Fibroblast of skin of right quadriceps (primary cell): ENCODE measurements at regions not wholly inside any gene's neighbourhood (a gene's known extent, or its start where the extent isn't known, plus 50 kb on each side); places are given as distances from the start of the nearest gene placed in this dataset.
"Not testable (repeated sequence)": the region's sequence is repeated elsewhere in the genome, so short reads cannot be mapped to it uniquely, and the experiment has no call there.

Experiments used
- DNase-seq: peaks from one replicate; pipeline ENCODE4 v3.0.0-alpha.2; 2013

DNA sequence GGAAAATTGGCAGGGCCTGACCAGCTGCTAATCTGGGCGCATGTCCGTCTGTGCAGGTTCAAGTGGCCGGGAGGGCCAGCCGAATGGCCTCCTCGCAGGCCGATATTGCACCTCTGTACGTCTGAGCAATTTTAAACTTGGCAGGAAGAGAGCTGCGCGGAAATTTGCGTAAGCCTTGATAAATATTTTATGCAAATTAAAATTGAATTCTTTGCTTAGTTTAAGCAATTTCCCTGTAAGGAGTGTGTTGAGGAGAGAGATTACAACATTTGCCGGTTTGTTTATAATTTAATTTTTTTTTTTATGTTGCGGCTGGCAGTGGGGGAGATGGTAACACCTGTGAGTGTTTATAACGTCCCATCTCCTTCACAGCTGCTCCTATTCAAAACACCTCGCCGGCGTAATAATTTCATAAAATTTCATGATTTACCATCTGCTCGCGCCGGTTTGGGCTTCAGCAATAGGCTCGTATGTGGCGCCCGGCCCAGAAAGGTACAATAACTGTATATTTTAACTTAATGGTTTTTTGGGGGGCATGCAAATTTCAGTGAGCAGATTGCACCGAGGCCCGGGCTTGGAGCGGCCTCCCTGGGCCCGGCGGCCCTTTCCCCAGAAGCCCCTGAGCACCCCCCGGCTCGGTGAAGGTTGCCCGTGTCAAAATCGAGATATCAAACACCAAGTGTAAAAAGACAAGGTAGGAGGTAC is 269.4 kb upstream of the MVB12B start:
- DNase-seq, result no peak

DNA sequence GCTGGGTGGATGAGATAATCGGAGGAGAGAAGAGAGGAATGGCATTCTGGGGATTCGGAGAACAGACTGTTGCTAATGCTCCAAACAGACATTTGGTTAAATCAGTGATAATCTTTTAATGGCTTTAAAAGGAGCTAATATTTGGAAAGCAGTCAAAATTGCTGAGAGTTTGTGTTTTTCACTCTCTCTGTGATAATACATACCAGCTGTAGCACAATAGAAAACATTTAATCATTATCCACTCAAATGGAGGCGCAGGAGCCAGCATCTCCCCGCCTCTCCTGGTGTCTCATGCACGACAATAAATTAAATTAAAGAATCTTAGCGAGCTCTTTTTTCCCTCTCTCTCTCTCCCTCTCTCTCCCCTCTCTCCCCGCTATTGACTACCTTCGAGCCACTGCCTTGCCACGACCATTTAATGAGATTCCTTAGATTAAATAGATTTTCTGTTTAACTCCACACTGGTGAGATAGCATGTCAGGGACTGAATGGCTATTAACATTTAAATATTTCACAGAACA is 268.6 kb upstream of the MVB12B start:
- peak; percentile 30 for DNase-seq

DNA sequence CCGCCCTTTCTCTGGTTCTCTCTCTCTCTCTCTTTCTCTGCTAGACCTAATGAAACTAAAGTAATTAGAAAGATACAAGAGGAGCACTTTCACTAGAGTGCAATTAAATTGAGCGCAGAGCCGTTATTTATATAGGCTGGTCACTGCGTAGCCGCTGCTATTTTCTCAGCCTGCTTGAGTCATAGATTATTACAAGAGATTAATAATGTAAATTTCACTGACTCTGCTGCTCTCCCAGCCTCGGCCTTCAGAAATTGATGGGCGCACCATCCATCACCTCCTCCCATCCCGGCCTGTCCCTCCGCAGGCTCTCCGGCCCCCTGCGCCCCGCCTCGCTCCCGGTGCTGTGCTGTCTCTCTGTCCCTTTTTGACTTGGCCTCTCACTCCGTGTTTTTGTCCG is 268.0 kb upstream of the MVB12B start:
- no peak for DNase-seq

DNA sequence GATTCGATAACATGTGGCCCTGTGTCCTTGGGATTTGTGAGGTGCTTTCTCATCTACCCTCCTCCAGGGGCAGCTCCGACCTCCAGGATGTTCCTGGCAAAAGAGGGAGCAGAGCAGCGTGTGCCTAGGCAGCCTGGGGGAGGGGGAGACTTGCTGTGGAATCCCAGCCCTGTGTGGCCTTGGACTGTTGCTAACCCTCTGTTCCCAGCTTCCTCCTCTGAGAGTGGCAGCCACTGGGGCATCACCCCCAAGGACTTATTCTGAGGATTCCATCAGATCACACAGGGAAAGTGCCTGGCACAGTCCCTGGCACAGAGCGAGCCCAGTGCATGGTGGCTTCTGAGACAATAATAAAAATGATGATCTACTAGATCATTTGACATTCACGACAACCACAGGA is 265.1 kb upstream of the MVB12B start:
- DNase-seq, result no peak

DNA sequence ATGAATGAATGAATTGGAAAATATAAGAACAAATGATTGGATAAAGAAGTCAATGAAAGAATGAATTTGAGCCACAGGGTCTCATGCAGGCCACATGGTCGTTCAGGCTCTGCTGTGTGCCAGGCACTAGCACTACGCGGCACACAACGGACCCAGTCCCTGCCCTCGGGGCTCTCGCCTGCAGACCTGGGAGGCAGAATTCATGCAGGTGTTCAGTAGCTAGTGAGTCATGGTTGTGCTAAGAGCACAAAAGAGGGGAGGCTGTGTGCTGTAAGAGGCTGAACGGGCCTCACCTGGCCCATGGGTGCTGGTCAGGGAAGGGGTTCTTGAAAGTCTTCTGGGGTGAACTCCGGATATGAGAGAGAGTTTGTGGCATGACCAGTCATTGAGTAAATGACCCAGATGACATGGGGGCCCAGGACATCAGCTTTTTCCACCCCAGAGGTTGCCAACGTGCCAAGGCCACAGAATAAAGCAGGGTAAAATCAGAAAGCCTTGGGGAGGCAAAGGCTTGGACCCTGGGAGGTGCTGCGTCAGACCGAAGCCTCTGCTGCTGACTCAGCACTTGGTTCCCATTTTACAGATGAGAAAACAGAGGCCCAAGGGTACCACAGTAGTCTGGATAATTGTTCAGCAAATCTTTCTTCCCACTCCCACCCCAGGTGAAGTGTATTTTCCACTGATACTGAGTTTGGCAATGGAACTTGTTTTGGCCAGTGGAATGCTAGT is 264.3 kb upstream of the MVB12B start:
- no peak for DNase-seq

DNA sequence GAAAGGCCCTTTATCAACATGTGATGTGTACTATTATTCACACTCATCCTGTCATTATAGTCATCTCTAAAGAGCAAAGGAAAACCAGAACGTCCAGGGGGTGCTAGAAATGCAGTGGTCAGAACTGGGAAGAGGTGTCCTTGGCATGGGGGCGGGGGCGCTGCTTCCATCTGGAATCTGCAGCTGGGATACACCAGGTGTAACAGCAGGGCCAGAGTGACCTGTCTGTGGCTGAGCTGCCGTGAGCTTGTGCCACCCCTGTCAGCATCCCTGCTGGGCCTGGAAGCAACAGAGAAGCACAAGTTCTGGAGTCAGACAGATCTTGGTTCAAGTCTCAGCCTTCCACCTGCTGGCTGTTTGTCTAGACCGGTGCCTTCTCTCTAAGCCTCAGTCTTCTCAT is 263.3 kb upstream of the MVB12B start:
- DNase-seq, result no peak

DNA sequence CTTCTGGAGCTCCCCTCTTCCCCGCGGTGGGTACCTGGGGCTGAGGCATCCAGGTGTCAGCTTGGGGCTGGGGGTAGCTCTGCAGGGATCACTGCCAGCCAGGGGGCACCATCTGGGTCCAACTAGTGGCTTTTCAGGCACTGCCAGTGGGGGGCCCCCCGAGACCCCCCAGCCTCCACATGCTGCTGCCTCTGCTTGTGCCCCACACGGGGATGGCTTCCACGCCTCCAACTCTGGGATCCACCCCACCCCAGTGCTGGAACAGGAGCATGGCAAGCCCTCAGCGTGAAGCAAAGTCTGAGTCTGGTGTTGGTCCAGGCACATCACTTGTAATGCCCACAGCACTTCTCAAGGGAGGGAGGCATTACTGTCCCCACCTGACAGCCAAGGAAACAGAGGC is 260.5 kb upstream of the MVB12B start:
- DNase-seq, result no peak

DNA sequence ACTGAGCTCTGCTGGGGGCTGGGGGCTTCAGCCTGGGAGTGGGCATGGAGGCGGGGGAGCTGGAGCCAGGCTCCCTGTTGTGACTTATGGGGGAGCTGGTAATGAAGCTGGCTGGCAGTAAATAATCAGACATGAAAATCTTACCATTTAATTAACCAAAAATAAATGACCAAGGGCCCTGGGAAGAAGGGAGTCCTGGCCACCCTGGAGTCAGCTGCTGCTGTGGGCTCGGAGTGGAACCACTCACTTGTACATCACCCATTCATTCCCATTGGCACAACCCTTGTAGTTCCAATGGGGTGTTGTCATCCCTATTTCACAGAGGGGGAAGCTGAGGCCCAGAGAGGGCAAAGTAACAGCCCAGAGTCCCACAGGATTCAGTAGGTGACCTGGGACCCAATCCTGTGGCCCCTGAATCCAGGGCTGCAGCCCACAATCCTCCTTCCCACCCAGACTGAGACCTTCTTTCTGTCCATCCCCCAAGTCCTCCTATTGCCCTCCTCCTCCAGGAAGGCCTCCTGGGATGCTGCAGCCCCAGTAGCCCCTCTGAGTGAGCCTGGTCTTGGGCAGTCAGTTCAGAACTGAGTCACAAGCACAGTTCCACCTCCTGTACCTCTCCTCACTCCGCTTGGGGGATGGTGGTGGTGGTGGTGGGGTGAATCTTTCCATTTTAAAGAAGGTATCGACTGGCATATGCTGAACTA is 259.4 kb upstream of the MVB12B start:
- no peak for DNase-seq

DNA sequence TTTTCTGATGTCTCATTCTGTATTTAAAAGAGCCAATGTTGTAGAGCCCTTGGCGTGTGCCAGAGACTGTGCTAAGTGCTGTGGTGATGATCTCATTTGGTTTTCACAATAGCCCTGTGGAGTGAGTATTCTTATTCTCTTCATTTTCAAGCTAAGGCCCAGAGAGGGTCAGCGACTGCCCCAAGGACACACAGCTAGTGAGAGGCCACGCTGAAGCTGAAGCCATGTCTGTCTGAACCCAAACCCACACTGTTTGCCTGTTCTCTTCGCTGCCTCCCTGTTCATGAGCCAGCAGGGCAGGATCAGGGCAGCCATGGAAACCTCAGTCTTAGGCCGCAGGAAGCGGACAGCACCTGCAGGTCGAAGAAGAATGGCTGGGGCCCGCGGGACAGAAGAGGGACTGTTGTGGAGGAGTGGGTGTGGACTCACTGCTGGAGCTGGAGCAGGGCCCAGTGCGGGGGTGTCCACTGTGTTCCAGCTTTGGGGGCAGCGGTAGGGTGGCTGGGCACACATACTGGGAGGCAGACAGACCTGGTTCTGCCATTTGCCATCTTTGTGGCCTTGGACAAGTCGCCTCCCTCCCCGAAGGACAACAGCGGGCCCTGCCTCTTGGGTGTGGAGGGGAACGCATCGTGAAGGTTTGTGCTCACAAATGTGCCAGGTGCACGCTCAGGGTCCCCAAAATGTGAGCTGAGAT is 257.9 kb upstream of the MVB12B start:
- no peak for DNase-seq

DNA sequence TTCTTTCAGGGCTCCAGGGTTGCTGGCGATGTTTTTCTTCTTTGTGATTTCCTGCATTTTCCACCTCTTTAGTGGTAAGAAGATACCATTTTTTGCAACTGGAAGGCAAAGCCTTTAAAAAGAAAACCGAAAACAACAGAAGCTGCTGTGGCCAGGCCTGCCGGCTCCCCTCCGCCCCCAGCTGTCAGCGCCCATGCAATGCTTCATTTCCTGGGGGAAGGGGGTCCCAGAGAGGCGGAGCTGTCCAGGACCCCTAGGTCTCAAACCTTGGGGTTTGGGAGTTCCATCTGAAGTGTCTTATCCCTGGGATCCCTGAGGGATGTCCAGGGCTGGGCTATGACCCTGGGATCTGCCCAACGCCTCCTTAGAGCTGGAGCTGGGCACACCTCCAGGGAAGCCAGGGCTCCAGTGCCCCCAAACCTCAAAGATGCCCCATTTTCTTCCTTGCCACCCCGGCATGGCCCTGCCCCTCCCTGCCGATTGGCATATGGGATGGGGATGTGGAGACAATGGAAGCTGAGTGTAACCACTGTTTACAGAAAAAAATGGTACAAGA is 257.2 kb upstream of the MVB12B start:
- no peak for DNase-seq

DNA sequence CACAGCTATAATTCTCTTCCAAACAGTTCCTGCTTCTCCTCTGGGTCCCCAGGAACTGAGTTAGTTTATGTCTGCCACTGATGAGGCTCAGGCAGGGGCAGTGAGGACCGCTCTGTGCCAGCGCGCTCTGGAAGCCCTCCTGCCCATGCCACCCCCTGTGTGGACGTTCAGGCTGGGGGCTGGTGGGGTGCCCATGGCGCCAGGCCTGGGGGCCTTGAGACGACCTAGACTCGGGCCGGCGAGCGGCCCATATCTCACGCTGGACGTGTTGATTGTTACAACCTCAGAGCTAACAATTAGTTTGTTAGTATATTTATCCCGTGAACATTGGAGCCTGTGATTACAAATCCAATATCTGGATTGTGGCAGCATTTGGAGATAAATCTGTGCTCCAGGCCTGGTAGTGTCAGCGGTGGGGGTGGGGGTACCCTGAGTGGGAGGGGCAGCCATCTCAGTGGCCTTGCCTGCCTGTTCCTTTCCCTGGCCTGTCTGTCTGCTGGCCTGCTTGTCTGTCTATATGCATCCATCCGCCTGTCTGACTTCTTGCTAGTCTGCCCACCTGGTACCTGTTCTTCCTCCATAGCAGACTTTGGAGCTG is 256.5 kb upstream of the MVB12B start:
- DNase-seq, result no peak

DNA sequence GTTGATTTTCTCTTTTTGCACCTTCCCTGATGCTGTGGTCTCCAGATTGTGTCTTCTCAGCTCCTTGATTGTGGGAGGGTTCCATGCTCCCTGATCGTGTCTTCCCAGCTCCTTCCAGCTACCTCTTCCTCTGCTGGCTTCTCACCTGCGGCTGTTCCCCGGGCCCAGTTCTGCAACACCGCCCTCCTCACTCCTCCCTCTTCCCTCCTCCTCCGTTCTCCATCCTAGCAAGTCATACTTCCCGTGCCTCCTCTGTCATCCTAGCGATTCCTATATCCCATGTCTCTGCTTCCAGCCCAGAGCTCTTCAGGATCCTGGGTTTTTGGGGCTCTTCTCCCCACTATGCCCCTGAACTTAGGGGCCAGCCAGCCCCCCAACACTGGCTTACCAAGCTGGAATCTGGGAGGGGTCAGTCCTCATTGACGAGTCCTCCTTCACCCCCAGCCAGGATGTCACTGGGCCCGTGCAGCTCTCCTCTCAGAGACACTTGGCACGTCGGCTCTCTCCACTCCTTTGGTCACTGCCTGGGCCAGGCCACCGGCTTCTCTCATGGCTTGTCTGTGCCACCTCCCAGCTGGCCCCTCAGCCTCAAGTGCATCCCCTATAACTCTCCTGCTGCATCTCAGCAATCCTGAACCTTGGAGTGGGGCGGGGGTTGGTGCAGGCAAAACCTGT is 255.4 kb upstream of the MVB12B start:
- DNase-seq, result no peak

DNA sequence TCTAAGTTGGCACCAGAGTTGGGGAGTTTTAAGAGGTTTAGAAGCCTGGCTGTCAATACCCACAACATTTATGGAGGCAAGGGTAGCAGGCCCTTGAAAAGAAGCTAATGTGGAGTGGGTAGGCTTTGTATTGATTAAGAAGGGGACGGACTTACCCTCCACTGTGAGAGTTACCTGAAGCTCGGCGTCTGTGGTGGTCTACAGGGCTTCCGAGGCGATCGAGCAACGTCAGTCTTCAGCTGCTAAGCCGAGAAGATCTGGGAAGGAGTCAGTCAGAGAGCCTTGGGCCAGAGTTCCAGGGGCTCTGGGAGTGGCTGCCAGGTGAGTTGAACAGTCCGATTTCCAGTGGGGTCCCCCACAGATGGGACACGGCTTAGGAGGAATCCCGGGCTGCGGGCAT is 249.0 kb upstream of the MVB12B start:
- DNase-seq, result not testable (repeated sequence)

DNA sequence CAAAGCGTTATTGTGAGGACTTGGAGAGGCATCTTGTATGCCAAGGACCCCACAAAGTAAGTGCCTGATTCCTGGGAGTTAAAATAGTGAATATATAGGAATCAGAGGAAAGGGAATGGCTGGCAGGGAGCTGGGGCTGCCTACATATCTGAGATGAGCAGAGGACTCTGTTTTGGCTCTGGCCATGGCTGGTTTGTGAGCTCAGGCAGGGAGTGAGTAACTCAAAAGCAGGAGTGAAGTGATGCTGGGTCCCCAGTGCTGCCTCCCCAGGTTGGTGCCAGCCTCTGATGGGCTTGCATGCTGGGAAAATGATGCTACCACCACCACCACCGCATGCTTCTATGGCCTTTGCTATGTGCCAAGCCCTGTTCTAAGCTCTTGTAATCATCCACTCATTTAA is 246.0 kb upstream of the MVB12B start:
- no peak for DNase-seq

DNA sequence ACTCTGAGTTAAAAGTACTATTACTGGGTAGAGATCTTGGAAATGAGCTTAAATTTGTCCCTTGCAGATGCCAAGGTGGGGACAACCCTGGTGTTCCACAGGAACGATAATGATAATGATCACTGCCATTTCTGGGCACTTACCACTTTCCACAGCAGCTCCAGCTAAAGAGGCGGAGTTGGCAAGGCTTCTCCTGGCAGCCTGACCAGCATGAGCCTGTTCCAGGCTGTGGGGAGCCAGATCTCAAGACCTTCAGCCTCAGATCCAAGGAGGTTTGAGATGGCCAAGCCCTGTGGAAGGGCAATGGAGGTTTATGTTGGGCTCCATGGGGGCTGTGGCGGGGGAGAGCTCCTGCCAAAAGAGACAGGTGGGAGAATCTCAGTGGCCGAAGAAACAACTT is 244.9 kb upstream of the MVB12B start:
- no peak for DNase-seq

DNA sequence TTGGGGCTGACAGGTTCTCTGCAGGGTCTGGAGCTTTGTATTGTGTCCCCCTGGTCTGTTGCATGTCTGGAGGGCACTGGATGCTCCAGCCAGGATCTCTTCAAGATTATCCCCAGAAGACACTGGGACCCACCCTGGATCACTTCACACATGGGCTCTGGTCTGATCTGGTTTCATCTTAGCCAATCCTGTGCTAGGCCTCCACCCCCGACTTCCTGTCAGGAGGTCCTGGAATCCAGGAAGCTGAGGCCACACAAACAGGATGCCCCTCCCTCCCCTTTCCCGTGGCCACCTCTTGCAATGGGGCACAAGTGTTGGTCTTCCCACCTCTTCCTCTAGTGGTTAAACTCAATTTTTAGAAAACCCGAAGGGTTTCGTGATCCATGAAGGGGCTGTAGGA is 242.6 kb upstream of the MVB12B start:
- no peak for DNase-seq

DNA sequence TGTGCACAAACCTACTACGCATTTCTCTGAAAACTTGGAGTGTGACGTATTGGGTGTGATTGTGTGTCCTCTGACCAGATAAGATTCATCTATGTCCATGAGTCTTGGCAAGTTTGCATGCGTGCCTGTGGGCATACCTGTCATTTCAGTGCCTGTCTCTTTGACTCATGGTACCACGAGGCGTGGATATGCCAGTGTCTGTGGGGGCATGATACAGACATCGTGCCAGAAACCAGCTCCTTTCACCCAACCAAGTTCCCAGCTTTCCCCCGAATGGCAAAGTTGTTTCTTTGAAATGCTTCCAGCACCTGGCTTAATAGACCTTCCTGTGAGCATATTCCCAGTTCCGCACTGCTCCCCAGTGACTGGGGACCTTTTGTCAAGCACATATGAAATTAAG is 241.9 kb upstream of the MVB12B start:
- DNase-seq, result no peak

DNA sequence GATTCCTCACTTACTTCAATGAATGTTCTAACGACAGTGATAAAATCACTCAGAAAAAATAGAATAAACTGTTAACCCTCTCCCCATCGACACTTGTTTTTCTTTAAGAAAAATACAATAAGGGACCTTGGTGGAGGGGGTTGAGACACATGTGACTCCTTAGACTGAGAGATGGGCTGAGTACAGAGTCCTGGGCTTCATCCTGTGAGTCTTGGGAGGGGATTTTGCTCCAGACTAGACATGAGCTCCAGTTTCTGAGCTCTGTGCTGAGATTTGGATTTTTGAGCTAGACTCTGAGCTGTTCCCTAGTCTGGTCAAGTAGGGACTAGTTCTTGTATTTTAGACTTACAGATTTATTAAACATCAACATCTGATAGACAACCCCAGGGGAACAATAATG is 241.5 kb upstream of the MVB12B start:
- no peak for DNase-seq

DNA sequence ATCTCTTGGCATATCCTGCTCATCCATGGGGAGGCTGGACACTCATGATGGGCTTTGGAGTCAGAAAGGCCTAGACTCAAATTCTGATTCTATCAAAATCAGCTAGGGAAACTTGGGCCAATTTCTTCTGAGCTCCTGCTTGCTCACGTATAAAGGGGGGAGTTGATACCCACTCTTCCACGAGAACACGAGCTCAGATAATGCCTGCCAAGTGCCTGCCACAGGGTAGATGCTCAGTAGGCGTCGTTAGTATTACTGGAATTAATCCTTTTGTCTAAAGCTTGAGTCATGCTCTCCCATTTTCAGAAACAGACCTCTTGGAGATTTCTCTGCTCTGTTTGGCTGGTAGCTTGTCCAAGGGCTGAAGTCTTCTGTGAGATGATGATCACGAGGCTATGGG is 238.3 kb upstream of the MVB12B start:
- DNase-seq, result no peak

DNA sequence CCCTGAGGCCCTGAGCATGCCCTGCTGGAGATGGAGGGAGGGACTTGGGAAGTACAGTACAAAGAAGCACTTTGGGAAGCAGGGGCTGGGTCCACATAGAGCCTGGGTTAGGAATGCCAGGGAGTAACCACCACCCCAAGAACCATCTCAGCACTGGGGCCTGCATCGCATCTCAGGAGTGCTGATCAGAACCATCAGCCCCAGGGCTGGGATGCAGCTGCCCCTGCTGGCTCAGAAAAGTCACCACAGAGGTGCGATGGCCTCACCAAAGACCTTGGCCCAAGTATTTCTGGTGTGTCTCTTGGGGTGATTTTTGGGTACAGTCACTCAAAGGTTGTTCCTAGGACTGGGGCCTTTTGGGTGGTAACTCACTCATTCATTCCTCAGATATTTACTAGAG is 236.8 kb upstream of the MVB12B start:
- no peak for DNase-seq

DNA sequence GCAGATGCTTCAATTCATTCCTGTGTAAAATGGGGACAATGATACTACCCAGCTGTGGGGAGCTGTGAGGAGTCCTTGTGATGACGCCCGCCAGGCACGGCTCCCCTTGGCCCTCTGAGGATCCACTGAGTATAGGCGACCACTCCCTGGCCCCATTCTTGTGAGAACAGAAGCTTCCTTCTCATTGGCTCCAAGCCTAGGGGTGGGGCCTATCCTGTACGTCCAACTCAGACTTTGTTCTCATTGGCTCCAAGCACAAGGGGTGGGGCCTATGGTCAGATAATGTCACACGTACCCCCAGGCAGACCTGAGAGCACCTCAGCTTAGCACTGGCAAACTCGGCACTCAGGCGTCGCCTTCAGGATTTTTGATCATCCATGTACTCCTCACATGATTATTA is 232.9 kb upstream of the MVB12B start:
- DNase-seq, result no peak
